Endothelial cell of hepatic sinusoid (primary cell): ENCODE measurements at regions not wholly inside any gene's neighbourhood (a gene's known extent, or its start where the extent isn't known, plus 50 kb on each side); places are given as distances from the start of the nearest gene placed in this dataset.

Experiments used
- in situ Hi-C: cut with HindIII; loops from 2 replicates; pipeline ENCODE4 v1.10.0; 2017; ENCODE audit warnings: low sequenced_read_pairs

DNA sequence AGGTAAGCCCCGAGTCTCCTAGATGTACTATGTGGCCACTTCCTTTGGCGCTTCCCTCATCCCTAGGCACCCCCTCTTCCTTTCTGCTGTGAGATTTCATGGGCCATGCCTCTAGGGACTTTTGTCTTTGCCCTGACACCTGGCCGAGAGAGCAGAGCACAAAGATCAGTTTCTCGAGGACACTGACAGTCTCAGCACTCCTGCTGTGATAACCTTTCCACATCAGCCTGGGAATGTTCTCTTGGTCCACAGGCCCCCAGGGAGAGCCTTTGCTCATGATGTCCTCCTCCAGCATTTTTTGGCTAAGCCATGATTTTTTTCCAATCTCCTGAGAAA lies 127.0 kb upstream of the CPEB4 start:
- in situ Hi-C loops: no loop called here

DNA sequence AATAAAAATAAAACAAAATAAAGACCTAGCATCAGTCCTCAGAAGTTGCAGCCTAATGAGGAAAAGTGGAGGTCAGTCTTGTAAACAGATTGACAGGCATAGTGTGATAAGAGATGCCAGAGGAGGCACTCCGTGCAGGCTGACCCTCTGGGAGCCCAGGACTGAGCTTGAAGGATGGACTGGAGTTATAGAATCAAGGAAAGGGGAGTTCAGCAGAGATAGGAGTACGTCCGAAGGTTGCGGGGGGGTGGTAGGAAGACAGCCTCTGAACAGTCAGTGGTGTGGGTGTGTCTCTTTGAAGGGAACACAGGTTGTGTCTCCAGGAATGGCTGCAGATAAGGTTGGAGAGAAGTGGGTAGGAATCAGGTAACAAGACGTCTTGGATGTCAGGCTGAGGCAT lies 126.1 kb upstream of the CPEB4 start:
- in situ Hi-C loops: no loop called here

DNA sequence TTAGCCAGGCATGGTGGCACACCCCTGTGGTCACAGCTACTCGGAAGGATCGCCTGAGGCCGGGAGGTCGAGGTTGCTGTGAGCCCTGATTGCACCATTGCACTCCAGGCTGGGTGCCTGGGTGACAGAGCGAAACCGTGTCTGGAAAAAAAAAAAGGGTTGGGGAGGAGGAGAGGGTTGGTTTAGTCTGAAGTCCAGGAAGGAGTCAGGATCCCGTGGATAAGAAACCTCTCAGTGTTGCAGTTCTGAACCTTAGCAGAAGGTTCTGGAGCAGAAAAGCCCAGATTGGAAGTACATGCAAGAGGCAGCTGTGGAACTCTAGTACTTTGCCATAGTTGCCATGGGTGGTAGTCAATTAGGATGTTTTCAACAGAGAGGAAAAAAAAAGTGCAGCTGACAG lies 125.2 kb upstream of the CPEB4 start:
- in situ Hi-C loops: no loop called here

DNA sequence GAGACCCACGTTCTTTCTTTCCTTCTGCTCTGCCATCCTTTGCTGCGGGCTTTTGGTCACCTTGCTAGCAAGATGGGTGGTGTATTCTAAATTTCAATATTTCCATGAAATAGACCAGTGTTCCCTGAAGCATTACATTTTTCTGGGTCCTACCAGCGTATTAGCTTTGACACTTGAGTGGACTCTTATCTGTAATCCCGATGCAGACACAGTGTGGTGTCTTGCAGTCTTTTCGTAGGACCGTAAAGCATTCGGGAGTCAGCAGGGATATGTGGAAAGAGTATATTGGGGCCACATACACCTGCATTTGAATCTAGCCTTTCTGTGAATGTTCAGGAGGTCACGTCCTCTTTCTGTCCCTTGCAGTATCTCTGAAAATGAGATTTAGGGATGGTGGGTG lies 124.7 kb upstream of the CPEB4 start:
- in situ Hi-C loops: no loop called here

DNA sequence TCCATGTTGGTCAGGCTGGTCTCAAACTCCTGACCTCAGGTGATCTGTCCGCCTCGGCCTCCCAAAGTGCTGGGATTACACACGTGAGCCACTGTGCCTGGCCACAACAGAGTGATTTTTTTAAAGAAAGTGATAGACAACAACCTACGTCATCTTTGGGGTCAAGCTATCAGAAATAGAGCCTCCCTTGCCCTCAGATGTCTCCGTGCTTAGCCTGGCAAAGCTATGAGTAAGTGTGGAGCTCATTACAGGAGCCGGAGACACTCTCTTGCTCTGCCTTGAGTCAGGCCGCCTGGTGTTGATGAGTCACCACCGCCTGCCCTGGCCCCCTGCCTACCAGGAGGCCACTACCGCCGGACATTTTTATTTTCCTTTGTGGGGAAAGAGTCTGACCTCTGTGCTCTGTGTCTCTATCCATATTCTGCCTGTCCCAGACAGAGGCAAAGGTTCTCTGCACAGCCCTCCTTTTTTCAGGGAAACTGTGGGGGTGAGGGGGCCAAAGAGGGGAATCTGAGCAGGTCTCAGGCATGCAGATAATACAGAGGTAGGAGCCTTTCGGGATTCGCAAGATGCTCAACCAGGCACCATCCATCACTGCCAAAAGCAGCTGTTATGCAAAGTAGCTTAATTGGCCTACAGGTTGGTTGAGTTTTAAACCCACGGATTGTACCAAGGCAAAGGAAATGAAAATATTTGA lies 123.7 kb upstream of the CPEB4 start:
- in situ Hi-C loops: no loop called here

DNA sequence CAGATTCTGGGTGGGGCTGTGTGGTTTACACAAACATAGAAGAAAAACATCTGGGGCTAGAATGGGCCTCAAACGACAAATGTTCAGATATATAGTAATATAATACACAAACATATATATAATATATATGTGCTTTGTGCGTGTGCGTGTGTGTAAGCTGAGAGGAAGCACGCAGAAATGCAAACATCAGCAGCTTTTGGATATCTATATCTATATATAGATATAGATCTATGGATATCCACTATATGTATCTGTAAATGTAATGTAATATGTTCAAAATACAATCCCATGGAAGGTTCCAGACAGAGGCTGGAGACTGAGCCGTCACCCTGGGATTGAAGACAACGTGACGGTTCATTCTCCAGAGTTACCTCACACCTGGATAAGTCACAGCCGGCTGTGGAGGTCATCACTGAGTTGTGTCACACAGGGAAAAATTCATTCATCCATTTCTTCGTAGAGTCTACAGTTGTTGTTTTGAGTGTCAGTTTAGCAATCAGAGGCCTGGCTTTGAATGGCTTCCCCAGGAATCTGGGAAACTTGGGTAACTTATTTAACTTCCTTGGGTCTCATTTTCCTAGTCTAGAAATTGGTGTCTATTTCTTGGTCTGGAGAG lies 123.0 kb upstream of the CPEB4 start:
- in situ Hi-C loops: no loop called here

DNA sequence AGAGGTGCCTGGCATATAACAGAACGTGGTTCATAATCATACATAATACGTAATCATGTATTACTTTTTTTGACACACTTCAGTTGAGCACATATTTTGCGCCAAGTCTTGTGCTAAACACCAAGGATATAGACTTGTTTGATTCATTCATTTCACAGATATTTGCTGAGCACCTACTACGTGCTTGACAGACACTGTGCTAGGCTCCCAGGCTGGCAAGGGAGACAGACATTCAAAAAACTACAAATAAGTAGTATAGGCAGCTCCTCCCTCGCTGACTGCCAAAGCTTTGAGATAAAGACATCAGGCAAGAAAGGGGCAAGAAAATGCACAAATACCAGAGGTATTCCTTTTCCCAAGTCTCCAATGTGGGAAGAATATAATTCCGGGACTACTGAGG lies 122.5 kb upstream of the CPEB4 start:
- in situ Hi-C loops: no loop called here

DNA sequence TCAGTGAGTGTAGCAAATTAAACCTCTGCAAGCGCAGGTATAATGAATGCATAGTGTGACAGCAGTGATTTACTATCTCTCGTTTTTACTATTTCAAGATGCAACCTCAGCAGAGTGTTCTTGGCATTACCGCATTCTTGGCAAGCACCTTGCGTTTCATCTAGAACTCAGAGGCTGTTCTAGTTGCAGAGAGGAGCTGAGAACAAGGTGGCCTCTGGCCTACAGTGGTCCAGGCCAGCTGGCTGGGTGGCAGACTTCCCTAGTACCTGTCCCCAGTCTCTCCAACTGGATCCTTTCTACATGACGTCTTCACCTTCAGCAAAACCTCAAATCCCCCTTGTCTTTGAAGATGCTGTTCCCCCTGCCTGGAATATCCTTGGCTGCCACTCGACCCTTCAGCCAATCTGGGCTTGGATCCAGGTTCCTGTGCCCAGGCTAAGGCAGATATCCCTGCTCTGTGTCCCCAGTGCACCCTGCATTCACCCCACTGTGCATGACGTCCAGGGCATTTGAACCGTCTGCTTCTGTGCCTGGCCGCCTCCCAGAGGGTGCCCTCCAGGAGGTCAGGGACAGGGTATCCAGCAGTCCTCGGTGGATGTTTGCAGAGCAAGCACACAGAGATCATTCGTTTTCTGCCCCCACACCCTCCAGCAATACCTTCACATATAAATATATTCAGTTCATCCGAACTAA lies 120.4 kb upstream of the CPEB4 start:
- in situ Hi-C loops: no loop called here

DNA sequence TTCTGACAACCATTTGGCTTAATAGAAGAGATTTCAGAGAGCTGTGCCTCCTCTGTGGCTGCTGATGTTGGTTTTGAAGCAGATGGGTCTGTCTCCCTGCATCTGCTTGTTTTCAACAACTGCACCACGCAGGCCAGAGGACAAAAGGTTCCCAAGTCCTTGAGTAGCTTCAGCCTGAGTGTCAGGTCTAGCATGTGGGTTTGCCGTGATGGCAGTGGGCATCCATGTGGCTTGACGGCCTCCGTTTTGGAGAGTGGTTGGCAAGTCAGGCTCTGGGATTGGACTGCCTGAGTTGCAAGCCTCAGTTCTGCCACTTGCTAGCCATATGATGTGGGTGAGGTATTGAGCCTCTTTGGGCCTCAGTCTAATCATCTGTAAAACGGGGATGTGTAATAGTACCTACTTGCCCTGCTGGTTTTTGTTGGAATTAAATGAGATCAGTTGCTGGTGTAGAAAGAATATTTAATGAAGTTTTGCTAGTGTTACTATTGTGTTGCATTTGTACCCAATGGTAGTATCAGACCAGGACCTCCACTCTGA lies 119.8 kb upstream of the CPEB4 start:
- in situ Hi-C loops: no loop called here

DNA sequence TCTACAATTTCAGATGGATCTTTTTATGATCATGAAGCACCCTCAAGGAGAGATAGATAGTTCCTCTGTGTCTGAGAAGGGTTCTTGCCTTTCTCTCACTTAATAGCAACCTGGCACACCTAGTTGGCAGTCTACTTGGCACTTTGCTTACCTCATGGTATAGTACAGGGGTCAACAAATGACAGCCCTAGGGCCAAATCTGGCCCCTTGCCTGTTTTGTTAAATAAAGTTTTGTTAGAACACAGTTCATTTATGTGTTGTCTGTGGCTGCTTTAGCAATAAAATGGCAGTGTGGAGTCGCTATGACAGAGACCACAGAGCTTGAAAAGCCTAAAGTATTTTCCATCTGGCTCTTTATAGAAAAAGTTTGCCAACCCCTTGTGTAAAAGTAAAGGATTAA lies 119.3 kb upstream of the CPEB4 start:
- in situ Hi-C loops: no loop called here

DNA sequence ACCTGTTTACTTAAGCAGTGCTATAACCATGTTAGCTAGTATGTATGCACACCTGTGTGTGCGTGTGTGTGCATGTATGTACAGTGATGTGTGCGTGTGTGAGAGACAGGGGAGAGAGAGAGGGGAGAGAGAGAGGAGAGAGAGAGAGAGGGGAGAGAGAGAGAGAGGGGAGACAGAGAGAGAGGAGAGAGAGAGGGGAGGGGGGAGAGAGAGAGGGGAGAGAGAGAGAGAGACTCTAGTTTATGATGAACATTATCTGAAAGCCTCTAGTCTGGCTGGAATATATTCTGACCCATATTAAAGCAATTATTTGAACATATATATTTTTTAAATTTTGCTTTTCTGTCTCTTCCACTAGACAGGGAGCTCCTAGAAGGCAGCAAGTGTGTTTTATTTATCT lies 117.5 kb upstream of the CPEB4 start:
- in situ Hi-C loops: no loop called here

DNA sequence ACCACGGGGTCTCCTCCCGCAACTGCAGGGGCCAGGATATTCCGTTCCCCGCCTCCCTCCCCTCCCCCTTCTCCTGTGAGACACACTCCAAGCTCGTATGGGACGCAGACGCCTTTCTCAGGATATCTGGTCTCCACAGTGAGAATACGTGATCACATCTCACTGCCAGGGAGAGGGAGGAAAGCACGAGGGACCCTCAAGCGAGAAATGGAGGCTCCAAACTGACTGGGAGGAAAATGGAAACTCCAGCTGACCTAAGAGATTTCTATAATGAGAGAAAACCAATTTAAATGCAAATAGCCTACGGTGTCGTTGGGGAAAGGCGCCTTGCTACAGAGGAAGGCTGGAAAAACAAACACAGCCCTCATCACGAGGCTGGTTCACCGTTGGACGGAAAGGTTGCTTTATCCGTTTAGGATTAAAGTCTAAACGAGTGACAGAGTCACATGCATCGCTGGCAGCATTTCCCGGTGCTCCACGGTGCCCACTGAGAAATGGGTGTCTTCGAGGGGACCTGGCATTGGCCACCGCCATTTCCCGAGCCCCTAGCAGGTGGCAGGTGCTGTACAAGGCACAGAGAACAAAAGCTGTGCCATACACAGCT lies 116.9 kb upstream of the CPEB4 start:
- in situ Hi-C loops: no loop called here

DNA sequence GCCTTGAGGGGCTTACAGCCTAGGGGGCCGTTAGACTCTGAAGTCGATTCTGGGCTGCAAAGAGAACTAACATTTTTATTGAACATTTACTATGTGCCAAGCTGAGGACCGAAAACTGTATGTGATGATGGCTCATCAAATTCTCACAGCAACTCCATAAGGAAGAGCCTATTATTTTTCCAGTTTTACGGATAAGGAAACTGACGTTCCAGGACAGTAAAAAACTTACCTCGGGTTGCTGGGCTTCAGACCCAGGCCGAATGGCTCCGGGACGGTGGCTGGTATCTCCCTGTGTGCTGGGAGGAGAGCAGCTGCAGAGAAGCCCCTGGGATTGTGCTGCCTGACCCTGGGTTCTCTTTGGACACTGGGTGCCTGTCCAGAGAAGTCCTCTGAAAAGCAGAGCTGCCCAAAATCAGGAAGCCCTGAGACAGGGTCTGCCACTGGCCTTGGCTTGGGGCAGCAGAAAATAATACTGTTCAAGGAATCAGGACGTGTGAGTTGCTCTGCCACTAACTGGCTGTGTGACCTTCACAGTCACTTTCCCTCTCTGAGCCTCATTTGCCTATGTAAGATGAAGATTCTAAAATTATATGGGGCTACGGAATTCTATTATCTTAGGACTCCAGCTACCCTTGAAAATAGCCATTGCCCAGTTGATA lies 116.3 kb upstream of the CPEB4 start:
- in situ Hi-C loops: no loop called here

DNA sequence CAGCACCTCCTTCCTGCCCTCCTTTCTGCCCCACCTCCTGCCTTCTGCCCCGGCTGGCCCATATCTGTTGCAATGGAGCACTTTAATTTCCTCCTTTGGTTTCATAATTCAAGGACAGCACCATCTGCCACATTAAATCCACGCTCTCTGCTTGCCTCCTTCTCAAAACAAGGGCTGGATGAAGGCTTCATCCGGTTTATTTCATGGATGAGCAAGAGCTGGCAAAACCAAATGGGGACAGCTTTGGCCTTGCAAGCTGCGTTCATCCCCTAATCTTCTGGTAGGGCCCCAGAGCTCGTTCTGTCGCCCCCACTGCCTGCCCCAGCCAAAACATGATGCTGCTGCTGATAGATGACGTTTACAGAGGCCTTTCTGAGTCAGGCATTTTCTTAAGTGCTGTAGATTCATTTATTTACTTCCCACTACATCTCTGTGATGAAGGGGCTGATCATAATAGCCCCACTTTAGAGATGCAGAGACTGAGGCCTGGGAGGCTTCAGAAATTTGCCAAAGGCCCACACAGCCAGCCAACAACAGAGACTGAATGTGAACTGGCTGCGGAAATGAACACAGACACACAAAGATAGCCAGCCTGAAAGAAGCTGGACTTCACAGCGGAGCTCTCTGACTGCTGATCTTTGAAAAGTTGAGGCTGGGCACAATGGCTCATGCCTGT lies 115.6 kb upstream of the CPEB4 start:
- in situ Hi-C loops: no loop called here

DNA sequence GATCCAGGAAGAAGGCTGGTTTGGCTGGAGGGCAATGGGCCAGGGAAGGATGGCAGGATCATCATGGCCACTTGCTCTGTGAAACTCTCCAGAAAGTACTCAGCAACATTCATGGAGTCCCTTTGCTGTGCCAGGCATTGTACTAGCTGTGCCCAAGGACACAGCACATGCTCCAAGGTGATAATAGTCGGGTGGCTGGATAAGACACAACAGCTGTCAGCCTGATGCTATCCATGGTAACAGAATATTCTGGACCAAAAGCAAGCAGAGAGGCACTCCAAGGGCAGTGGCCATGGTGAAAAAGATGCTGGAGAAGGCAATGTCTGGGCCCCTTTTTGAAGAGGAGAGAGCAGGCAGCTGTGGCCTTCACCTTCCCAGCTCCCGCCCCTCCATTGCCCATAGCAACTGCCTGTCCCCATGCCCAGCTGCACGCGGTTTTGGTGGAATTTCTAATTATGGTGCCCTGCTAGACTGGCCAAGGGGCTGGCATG lies 113.8 kb upstream of the CPEB4 start:
- in situ Hi-C loops: no loop called here

DNA sequence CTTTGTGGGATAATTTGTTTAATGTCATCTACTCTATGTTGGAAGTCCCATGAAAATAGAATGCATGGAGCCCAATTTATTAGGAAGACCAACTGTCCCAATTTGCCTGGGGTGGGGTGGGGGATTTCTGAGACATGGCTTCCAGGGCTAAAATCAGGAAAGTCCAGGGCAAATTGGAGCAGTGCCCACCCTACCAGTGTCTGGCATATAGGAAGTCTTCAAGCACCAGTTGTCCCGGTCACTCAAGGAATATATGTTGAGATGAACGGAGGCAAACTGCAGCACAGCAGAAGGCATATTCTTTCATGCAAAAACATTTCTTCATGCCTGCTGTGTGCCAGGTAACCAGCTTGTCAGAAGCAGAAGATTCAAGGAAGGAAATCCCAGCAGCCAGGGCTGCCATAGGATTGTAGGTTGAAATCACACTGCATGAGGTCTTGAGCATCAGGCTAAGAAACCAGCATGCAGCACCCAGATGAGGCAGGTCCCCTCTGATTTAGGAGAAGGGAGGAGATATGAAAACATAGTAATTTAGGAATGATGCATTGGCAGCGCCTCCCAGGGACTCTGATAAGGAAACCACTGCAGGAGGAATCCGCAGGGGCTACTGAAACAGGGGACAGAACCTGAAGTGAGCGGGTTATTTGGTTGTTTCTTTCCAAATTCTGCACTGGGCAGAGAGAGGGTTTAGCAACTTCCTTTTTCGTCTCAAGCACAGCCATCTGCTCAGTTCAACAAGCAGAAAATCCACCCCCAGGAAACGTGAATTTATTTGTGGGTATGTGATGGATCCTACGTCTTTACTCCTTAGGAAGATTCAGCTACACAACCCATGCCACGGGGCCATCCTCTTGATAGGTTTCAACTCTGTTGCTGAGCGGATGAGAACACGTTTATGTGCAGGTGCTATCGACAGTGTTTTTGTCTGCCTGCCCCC lies 112.6 kb upstream of the CPEB4 start:
- in situ Hi-C loops: no loop called here

DNA sequence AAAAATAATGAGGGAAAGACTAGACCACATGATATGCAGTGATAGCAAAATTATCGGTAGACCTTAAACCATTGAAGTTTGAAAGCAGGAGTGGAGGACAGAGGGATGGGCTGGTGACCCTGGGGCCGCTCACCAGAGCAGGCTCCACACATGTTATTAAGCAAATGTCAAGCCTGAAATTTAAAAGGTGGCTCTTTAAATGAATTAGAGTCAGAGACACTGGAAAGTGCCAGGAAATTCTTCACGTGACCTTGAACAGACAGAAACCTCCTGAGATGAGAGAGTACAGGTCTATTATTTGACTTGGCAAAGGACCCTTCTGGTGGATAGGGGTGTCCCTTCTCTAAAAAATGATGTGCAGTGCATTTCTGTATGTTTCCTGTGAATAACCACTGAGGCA lies 111.0 kb upstream of the CPEB4 start:
- in situ Hi-C loops: no loop called here

DNA sequence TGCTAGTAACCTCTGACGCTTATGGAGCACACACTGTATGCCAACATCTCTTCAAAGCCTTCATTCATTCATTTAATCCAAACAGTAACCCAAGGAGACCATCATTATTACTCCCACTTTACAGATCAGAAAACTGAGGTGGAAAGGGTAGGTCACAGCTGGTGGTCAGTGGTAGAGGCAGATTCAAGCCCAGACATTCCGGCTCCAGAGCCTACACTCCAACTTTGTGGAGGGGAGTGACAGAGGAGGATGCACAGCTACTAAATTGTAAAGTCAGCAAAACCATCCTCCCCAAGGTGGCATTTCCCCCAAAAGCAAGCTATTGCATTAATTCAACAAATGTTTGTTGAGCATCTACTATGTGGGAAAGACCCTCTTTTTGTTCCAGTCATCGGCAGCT lies 110.5 kb upstream of the CPEB4 start:
- in situ Hi-C loops: no loop called here

DNA sequence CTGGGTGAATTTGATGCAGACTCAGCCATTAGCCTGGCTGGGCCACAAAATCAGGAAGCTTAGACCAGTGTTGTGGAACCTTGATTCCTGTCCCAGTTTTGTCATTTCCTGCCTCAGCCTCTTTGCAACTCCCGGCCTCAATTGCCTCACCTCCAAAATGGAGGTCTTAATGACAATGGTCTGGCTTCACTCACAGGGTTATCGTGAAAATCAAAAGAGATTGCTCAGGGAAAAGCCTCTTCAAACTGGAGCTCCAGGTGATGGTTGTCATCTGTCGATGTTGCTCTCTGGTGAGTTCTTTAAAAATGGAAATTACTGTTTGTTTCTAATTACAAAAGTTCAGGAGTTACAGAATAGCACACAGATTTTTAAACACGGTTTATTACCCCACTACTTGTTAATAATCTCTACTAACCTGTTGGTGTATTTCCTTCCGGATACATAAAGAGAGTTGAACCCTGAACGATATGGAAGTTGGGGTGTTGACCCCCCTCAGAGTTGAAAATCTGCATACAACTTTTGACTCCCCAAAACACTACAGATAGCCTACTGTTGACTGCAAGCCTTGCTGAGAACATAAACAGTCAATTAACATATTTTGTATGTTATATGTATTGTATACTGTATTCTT lies 109.9 kb upstream of the CPEB4 start:
- in situ Hi-C loops: no loop called here
